ENCODE measurements at regions not wholly inside any gene's neighbourhood (a gene's known extent, or its start where the extent isn't known, plus 50 kb on each side); places are given as distances from the start of the nearest gene placed in this dataset.

DNA sequence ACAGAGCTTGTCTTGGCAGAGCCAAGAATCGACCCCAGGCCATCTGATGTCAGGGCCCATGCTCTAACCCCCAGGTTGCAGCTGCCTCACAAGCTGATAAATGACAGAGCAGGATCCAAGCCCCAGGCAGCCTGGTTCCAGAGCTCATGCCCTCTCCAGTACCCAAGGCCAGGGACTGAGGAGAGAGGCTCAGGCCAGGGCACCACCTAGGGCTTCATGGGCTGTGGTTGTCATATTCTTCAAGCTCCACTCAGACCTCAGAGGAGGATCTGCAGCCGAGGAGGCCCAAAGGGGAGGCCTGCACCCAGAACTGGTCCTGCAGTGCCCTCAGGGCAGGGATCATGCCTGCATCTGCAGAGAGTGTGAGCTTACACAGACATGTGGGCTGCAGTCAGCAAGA lies 301.1 kb downstream of the MATN1 start:
- TF ChIP-seq TAF1 (IDR thresholded peaks at IDR 0.05; ENCODE audit: borderline replicate concordance, low read depth, low read length) (no peak), POLR2A (IDR thresholded peaks at IDR 0.05; ENCODE audit: low read depth, low read length) (no peak), POLR2AphosphoS5 (IDR thresholded peaks at IDR 0.05; ENCODE audit: low read depth, low read length) (no peak)
